ENCODE measurements at regions not wholly inside any gene's neighbourhood (a gene's known extent, or its start where the extent isn't known, plus 50 kb on each side); places are given as distances from the start of the nearest gene placed in this dataset.

GRCh38 chr2:143835481-143835880, 684.4 kb downstream of the ZEB2 start:
- CTCF ChIA-PET, result no interaction called here
- Histone ChIP-seq H2AFZ (ENCODE audit: low read length) (no peak overlapping the region), H3K4me3 (ENCODE audit: low read length) (no peak overlapping the region), H3F3A (ENCODE audit: low read length, unreplicated experiment) (no peaks in the 10 kb centered on the region), H4K20me1 (ENCODE audit: low read length) (no peaks in the 10 kb centered on the region), H3K27me3 (ENCODE audit: low read length) (no peaks in the 10 kb centered on the region), H3K27ac (ENCODE audit: low read length) (no peak overlapping the region), H3K9me2 (replicated peaks; ENCODE audit: low read length) (no peaks in the 10 kb centered on the region), H3K79me2 (ENCODE audit: low read length) (no peaks in the 10 kb centered on the region), H3K4me2 (ENCODE audit: low read length) (no peak overlapping the region), H3K9ac (ENCODE audit: low read length) (no peak overlapping the region), H3K4me1 (ENCODE audit: insufficient read depth, low read length) (peaks cover 5% of the 10 kb centered on the region; the same call in 1 of the 2 replicates), H3K36me3 (ENCODE audit: low read depth, low read length) (no peaks in the 10 kb centered on the region), H3K9me3 (ENCODE audit: low read length) (no peaks in the 10 kb centered on the region)
- ATAC-seq (no peak), DNase-seq (no peak)
- POLR2A ChIA-PET (ENCODE audit: unreplicated experiment), result no interaction called here
- intact Hi-C loops (cut with micrococcal nuclease), result no loop called here
- TF ChIP-seq, protein P1, sequence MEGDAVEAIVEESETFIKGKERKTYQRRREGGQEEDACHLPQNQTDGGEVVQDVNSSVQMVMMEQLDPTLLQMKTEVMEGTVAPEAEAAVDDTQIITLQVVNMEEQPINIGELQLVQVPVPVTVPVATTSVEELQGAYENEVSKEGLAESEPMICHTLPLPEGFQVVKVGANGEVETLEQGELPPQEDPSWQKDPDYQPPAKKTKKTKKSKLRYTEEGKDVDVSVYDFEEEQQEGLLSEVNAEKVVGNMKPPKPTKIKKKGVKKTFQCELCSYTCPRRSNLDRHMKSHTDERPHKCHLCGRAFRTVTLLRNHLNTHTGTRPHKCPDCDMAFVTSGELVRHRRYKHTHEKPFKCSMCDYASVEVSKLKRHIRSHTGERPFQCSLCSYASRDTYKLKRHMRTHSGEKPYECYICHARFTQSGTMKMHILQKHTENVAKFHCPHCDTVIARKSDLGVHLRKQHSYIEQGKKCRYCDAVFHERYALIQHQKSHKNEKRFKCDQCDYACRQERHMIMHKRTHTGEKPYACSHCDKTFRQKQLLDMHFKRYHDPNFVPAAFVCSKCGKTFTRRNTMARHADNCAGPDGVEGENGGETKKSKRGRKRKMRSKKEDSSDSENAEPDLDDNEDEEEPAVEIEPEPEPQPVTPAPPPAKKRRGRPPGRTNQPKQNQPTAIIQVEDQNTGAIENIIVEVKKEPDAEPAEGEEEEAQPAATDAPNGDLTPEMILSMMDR (conservative IDR thresholded peaks at IDR 0.05; ENCODE audit: low read depth, low read length), result no peak
- TF ChIP-seq EZH2phosphoT487 (IDR thresholded peaks at IDR 0.05; ENCODE audit: borderline replicate concordance, low read length), result no peak
- TF ChIP-seq EZH2 (IDR thresholded peaks at IDR 0.05; ENCODE audit: low read length, unreplicated experiment), result no peak
- no TSS peak for BruUV-seq (replicated peaks)

DNA sequence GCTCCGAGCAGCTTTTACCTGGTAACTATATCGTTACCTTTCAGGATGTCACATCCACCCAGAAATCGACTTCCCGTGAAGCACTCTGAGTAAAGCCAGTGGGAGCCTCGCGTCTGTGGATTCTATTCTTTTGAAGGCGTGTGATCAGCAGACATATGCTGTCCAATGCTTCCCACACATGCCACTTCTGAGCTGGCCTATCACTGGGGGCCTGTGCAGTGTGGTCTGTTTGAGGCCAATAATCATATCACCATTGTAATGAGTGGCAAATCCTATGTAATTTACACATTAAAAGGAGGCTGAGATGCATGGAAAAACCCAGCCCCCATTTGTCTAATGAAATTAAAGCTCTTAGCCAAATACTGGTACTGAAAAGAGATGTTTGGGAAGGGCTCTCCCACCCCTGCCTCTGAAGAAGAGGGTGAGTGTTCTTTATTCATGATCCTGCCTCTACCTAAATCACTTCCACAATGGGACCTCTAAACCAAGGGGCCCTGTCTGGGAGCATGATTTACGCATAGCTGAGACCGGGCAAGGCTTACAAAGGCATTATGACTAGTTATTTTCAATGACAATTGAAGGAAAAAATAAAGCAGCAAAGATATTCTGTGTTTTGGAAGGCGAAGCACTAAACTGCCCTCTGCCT, 686.8 kb downstream of the ZEB2 start:
- peaks cover 9% of the 10 kb centered on the region; the same call in 1 of the 2 replicates for H3K4me1 ChIP-seq (ENCODE audit: insufficient read depth, low read length)
- no peak overlapping the region for H3K9ac ChIP-seq (ENCODE audit: low read length)
- H3K4me2 ChIP-seq (ENCODE audit: low read length), result no peak overlapping the region
- DNase-seq (no peak), ATAC-seq (no peak)
- H3K9me2 ChIP-seq (replicated peaks; ENCODE audit: low read length), result no peaks in the 10 kb centered on the region
- H3K79me2 ChIP-seq (ENCODE audit: low read length), result no peaks in the 10 kb centered on the region
- H3K27me3 ChIP-seq (ENCODE audit: low read length), result no peaks in the 10 kb centered on the region
- ChIA-PET POLR2A (ENCODE audit: unreplicated experiment) (no interaction called here), CTCF (no interaction called here)
- H3K27ac ChIP-seq (ENCODE audit: low read length), result no peak overlapping the region
- H3K4me3 ChIP-seq (ENCODE audit: low read length), result no peak overlapping the region
- H3K9me3 ChIP-seq (ENCODE audit: low read length), result no peaks in the 10 kb centered on the region
- TF ChIP-seq, protein P1 (conservative IDR thresholded peaks at IDR 0.05; ENCODE audit: low read depth, low read length), result no peak
- intact Hi-C loops (cut with micrococcal nuclease), result no loop called here
- no TSS peak for BruUV-seq (replicated peaks)
- H3F3A ChIP-seq (ENCODE audit: low read length, unreplicated experiment), result no peaks in the 10 kb centered on the region
- H4K20me1 ChIP-seq (ENCODE audit: low read length), result no peaks in the 10 kb centered on the region
- H2AFZ ChIP-seq (ENCODE audit: low read length), result no peak overlapping the region
- H3K36me3 ChIP-seq (ENCODE audit: low read depth, low read length), result no peaks in the 10 kb centered on the region

- Histone ChIP-seq H3K4me2 (ENCODE audit: low read length) (no peak overlapping the region), H3K9me2 (replicated peaks; ENCODE audit: low read length) (no peaks in the 10 kb centered on the region), H2AFZ (ENCODE audit: low read length) (no peak overlapping the region), H3F3A (ENCODE audit: low read length, unreplicated experiment) (no peaks in the 10 kb centered on the region), H3K79me2 (ENCODE audit: low read length) (no peaks in the 10 kb centered on the region), H3K27me3 (ENCODE audit: low read length) (no peaks in the 10 kb centered on the region), H4K20me1 (ENCODE audit: low read length) (no peaks in the 10 kb centered on the region), H3K27ac (ENCODE audit: low read length) (no peak overlapping the region), H3K9ac (ENCODE audit: low read length) (no peak overlapping the region), H3K9me3 (ENCODE audit: low read length) (no peaks in the 10 kb centered on the region), H3K4me3 (ENCODE audit: low read length) (no peak overlapping the region), H3K4me1 (ENCODE audit: insufficient read depth, low read length) (peaks cover 17% of the 10 kb centered on the region; the same call in 1 of the 2 replicates), H3K36me3 (ENCODE audit: low read depth, low read length) (no peaks in the 10 kb centered on the region)
- TF ChIP-seq EZH2phosphoT487 (IDR thresholded peaks at IDR 0.05; ENCODE audit: borderline replicate concordance, low read length), result no peak
- TF ChIP-seq, protein P1 (conservative IDR thresholded peaks at IDR 0.05; ENCODE audit: low read depth, low read length), result no peak
- TF ChIP-seq EZH2 (IDR thresholded peaks at IDR 0.05; ENCODE audit: low read length, unreplicated experiment), result no peak
- DNase-seq, result peak; percentile 46
- ChIA-PET POLR2A (ENCODE audit: unreplicated experiment) (no interaction called here), CTCF (no interaction called here)
- BruUV-seq (replicated peaks), result no TSS peak
- intact Hi-C loops (cut with micrococcal nuclease), result no loop called here
- ATAC-seq, result peak; percentile 84
Measured at GRCh38 chr2:143830476-143830875, 689.4 kb downstream of the ZEB2 start.

Data from PC-3 (cell line).